ENCODE measurements at regions not wholly inside any gene's neighbourhood (a gene's known extent, or its start where the extent isn't known, plus 50 kb on each side); places are given as distances from the start of the nearest gene placed in this dataset.
A peak's percentile ranks its signal among the peaks of the same experiment; 100 is the strongest.

DNA sequence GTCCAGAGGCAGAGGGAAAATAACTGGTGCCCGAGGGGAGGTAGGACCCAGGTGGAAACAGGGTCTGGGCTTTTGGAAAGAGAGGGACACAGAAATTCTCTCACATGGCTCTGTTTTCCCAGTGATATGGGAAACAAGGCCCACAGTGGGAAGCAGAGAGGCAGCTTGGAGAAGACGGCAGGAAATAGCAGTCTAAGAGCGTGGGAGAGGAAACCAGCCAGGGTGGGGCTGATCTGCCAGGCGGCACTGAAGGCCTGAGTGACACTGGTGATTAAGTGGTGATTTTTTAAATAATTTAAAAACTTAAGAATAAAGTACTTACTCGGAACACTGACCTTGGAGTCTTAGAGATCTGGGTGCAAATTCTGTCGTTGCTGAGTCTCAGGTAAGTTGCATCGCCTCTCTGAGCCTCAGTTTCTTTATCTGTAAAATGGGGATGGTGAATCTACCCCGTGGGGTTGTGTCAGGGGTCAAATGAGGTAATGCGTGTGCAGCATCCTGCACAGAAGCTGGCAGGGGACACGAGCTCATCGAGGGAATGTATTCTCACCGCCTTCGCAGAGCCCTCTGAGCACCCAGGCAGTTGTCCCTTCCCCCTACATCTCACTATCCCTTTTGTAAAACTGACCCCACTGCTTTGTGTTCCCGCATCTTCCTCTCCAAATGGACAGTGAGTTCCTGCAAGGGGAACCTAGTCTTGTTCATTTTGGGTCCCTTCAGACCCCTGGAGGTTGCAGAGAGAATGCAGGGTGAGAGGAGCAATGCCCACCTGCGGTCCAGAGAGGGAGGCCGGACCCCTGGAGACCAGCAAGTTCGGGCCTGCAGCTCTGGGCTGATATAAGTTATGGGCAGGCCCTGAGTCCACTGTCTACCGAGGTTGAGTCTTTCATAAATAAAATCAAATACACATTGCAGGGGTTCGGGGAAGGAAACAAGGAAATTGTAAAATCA, 228.6 kb upstream of the PMEPA1 start:
- DNase-seq = peak; percentile 11

DNA sequence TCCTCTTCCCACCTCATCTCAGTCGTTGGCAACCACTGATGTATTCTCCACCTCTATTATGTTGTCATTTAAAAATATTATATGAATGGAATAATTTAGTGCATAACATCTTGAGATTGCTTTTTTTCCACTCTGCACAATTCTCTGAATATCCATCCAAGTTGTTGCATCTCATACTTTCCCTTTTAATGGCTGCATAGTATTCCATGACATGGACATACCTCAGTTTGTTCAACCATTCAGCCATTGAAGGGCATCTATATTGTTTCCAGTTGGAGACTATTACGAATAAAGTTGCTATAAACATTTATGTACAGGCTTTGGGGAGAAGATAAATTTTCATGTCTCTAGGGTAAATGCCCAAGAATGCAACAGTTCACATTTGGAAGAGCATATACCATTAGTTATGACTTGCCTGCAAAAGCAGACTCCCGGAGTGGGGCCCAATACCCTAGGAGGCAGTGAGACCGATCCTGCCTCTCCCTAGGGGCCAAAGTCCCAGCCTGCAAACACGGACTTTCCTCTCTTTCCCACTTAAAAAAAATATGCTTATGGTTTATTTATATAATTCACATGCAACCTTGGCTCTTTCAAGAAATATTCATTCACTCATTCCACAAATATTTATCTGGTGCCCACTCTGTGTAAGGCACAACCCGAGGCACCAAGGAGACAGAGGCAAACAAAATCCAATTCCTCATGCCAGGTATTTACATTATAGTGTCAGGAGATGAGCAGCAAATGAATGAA, 227.0 kb upstream of the PMEPA1 start:
- DNase-seq = no peak

DNA sequence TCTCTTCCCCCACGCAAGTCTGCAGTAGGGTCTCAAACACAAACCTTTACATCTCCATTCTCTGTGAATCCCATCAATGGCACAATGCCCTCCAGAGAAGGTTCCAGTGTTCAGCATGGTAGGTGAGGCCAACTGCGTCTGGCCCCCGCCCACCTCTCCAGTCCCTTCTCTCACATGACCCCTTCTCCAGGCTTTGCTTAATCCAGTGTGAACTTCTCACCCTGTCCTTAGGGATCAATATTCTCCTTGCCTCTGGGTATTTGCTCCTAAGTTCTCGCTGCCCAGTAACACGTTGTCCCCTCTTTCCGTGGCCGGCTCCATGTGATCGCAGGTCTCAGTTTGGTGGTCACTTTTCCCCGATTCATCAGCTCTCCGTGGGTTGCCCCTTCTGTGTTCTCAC, 225.1 kb upstream of the PMEPA1 start:
- no peak for DNase-seq

DNA sequence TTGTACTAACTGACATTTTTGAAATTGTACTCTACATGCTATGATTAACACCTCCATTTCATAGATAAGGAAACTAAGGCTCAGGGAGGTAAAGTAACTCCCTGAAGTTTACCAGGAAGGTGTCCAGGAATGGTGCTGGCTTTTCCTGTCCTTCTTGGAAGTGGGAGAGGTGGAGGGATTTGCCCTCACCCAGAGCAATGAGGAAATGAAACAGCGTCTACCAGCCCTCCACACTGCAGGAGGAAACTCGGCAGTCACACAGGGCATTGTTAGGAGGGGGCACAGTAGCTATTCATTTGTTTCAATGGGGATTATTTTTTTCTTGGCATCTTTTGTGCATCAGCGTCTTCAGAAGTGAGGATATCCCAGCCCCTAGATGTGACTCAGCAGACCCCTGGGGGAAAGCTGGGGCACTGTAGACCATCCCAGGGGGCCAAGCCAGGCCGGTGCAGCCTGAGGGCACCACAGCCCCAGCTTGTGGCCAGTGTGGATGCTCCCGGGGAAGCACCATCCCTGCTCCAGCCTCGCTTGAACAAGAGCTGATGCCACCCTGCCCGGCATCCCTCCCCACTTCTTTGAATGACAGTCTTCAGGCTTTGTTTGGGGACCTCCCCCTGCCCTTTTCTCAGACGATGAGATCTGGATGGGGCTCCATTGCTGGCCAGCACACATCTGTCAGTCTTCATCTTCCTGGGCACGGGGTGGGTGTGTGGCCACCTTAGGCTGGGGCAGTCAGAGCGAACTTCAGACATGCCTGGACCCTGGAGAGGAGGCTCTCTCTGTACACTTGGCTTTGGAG, 224.4 kb upstream of the PMEPA1 start:
- no peak for DNase-seq

DNA sequence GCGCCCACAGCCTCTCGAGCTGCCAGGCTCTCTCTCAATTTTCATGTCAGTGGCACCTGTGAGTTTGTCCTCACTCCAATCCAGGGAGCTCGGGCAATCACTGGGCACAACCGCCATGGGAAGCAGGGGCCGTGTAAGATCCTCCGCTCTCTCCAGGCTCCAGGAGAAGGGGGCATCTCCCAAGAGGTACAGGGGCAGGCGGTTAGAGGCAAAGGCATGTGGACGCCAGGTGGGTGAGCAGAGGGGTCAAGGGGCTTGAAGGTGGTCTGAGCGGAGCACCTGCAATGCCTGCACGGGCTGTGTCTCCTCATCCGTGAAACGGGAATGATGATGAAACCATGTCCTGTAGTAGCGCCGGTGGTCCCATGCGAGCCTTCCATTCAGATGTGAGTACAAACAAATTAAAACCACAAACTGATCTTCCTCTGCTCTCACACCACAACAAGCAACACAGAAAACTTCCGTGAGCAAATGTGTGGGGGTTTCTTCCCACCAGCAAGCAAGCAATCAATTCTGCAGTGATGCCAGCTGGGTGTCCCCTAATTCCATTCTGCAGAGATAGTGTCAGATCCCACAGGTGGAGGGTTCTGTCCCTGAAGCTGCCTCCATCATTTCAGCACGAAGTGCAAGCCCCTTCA, 222.5 kb upstream of the PMEPA1 start:
- DNase-seq = no peak

DNA sequence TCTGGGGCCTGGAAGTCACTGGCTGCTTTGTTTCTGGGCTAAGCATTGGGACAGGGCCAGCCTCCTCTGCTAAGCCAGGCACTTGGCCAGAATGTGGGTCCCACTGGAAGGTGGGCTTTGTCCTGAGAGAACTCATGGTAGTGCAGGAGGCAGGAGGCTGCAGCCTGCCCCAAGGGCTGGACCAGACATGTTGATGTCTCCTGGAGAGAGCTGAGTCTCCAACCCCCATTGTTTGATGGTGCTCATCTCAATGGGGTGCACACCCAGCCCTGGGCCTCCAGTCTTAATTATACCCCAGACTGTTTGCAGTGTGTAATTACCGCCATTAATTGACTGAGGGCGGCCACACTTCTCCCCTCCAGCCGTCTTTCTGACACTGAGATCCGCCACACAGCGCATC, 220.5 kb upstream of the PMEPA1 start:
- DNase-seq = no peak

DNA sequence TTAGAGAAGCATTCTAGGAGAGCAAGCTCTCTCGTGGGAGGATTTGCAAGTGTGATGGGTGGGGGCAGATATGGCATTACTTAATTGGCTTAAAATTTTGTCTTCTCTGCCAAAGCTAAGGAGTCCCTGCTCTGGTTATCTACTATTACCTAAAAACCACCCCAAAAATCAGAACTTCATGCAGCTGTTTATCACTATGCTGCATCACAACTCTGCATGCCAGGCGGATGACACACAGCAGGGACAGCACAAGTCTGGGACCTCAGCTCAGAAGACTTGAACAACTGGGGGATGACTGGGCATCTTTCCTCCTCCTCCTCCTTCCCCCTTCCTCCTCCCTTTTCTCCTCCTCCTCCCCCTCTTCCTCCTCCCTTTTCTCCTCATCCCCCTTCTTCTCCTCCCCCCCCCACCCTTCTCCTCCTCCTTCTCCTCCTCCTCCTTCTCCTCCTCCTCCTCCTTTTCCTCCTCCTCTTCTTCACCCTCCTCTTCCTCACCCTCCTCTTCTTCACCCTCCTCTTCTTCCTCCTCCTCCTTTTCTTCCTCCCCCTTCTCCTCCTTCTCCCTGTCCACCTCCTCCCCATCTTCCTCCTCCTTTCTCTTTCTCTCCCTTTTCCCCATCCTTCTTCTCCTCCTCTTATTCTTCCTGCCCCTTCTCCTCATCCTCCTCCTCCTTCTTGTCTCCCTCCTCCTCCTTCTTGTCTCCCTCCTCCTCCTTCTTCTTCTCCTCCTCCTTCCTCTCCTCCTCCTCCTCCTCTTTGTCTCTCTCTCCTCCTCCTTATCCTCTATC, 218.6 kb upstream of the PMEPA1 start:
- DNase-seq = no peak

DNA sequence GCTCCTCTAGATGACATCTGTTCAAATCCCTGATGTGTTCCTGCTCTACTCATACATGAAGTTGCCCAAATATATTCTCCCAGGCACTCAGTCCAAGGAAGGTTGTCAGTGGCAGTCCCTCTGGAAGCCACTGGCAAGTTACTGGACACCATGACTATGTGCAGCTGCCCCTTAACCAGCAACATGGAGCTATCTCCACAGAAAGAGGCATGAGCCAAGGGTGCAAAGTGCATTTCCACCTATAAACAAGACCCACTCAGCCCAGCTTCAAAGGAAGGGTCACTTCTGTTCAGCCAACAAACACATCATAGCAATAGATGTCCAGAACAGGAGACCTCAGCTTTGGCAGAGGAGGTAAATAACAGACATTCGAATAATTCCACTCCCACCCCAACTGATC, 217.6 kb upstream of the PMEPA1 start:
- no peak for DNase-seq

DNA sequence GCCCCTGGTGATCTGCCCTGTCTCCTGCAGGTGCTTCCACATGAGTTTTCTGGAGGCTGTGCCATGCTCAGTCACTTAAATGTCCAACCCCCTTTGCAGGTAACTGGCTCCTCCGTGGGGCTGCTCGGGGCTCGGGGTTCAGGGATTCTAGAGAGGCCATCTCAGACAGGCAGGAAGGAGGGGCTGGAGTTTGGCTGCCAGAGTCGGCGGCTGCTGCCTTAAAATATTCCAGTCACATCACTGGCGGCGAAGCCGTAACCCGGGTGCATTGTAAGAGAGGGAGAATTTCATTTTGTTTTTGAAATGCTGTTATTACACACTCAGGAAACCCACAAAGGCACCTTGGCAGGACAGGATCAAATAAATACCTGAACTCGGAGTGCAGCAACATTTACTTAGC, 212.9 kb upstream of the PMEPA1 start:
- no peak for DNase-seq

DNA sequence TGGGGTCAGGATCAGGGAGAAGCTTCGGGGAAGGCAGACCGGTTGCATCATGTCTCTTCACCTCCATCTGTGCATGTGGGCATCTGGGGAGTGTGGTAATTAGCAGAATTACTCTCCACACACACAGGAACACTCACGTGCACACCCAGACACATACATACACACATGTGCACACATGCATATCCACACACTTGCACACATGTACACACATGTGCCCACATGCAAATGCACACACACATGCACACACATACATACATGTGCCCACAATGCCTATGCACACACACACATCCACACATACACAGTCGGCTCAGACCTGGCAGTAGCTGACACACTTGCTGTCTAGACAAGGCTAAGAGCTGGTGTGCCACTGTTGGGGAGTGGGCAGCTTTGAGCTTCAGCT, 212.3 kb upstream of the PMEPA1 start:
- no peak for DNase-seq

DNA sequence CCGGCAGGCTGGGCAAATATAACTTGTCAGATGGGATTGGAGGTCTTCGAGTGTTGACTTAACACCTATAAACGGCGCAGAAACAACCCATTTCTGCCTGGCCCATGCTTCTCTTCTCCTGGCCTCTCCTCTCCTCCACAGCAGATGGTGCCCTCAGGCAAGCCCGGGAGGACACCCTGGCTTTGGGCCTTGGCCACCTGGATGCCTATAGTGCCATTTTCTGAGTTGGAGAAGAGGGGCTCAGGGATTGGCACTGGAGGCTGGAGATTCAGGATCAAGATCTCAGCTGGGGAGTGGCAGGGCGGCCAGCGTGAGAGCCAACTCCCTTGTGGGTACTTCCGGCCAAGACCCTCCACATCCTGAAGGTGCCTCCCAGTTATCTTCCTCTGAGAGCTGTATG, 211.9 kb upstream of the PMEPA1 start:
- no peak for DNase-seq

DNA sequence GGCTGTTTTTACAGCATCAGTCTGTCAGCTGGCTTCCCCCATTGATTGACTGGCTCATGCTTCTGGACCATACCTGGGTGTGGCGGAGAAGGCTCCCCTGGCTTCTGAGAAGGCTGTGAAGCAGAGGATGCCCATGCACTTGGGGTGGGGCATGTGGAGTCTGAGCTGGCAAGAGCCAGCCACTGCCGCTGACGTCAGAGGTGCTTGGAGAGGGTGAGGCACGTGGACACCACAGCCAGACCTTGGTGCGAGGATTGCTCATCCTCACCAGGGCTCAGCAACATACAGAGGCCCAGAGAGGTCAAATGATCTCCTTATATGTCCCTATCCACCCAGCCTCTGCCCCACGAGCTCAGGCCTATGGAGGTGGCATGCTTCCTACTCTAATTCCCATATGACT, 211.2 kb upstream of the PMEPA1 start:
- no peak for DNase-seq

DNA sequence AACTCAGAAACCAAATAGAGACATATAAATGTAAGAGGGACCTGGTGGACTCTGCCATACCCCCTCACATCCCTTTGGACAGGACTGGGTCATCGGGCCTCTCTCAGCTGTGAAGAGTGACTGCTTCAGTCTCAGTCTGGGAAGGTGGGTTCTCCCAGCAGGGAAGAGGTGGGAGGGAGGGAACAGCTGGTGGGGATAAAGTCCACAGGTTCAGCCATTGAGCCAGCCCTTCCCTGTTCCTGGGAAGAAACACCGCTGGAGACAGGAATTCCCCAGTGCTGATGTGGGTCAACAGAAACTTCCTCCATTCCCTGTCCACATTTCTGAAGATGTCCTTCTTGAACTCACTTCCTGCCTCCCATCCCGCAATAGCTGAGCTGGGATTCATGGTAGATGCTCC, 209.2 kb upstream of the PMEPA1 start:
- DNase-seq = no peak

DNA sequence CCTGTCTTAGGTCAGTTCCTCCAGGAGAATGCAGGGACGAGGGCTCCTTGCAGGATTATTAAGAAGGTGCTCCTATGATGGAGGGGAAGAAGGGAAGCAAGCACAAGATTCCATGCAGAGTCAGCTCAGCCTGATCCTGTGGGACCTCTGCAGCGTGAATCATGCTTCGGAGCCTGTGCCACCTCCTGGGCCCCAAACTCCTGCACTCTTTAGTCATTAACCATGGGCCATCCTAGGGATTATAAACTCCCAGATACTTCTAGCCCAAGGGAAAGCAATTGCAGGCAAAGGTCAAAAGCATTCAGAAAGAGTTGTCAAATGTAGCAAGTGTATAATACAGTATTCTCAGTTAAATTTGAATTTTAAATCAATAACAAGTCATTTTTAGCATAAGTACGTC, 208.7 kb upstream of the PMEPA1 start:
- DNase-seq = no peak

DNA sequence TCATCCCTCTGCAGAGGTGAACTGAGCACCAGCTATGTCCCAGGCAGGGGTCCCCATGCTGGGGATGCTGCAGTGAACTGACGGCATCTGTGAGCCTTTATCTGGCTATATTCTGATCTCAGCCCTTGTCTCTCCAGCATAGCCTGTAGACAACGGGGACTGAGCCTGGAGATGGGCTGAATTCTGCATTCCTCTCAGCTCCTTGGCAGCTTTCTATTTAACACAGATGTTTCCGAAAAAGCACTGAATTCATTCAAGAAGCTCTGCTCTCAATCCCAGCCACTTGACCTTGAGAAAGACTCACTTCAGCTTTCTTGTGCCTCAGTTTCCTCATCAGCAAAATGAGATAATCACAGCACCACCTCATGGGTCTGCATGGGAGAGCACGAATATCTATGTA, 204.4 kb upstream of the PMEPA1 start:
- no peak for DNase-seq

DNA sequence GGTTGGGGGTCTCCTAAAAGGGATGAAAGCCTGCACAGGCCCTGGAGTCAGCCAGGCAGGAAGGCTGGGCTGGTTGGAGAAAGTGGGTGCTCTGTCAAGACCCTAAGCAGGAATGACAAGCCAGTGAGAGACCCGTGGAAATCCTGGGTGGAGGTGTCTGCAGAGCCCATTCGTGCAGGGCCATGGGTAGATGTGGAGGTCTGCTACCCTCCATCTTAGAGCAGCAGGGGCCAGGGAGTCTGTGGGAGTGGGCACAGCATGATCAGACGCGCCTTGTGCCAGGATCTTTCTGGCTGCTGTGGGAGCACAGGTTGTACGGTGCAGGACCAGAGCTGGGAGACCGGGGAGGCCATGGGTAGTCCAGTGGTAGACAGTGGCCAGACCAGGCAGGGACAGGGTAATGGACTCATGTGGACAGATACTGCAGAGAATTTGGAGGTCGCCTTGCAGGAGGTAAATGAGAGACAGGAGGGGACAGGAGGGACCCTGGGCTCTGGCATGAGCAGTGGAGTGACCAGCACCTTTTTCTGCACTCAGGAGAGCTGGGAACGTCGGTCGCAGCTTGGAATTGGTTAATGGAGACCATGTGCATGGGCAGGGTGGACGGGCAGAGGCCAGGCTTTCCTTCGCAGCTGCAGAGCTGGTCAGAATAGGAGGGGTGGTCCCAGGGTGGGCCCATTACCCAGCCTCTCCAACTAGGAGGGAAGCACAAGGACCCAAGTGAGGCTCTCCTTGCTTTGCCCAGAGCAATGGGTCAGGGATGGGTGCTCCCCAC, 203.5 kb upstream of the PMEPA1 start:
- DNase-seq = no peak

DNA sequence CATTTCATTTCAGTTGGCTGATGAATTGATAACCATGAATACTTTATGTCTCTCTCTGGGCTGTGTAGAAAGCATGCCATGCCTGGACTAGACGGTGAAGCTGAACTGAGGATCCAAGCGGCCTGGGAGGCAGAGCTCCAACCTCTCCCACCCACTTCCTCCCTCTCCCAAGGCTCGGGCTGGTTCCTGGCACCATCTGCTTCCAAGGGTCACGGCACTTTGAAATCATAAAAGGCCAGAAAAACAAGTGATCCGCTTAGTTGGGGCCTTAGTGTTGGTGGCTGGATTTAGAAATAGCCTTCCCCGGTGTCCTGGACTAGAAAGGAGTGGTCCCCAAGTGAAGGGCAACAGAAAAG, 202.4 kb upstream of the PMEPA1 start:
- no peak for DNase-seq

DNA sequence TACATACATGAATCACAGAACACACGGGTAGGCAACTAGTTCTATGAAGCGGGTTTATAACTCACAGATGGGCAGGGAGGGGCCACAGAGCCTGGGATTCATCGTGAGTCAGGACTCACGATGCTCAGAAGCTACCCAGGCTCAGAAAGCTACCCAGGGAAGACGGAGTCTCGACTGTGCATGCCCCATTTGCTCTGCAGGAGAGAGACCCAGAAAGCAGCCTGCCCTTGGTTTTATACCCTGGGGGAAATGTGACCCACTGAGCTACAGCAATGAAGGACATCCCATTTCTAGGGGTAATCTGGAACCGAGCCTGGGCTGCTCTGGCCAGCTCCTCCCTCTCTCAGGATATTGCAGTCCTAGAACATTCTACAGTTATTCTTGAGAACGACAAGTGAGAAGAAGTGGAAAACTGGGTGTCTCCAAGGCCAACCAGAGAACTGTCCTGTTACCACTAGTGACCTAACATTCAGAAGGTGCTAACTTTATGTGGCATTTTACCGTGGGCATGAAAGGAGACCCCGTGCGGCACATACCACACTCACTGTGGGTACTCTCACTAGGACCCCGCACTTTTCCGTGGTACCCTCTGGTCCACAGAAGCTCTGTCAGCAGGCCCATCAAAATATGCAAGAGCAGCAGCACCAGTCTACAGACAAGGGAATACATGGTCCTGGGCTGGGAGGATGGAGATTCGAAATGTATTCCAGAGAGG, 201.9 kb upstream of the PMEPA1 start:
- DNase-seq = no peak

DNA sequence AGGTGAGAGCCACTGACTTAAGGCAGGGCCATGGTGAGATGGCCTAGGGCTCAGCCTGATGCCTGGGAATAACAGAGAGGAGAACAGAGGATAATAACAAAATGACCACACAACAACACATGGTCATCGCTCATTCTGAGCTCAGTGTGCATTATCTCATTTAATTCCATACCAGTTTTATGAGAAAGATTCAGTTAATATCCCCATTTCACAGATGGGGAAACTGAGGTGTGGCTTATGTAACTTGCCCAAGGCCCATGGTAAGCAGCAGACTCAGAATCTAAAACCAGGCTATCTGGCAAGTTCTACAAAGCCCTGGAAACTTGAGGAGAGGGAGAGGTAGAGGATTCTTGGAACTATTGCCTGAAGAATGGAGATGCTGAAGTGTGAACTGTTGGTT, 200.9 kb upstream of the PMEPA1 start:
- DNase-seq = no peak

DNA sequence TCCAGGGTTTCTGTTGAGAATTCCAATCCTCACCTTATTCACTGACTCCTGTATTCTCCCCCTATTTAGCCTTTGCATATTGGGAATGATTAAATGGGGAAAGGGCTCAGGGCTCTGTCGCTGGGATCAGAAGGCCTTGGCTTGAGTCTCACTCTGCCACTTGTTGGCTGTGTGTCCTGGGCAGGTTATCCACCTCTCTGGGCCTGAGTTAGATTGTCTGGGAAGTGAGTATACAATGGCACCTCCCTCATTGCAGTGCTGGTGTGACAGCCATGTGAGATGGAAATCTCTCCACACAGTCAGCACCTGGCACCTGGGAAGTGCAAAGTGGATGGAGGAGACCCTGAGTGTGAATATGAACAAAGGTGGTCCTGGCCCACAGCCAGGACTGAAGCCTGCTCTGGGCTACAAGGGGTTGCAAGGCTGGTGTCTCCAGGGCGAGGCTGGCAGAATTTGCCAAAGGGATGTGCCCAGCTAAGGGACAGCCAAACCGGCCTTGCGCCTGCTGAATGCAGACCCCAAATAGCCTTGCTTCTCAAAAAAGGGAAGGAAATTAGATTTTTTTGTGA, 200.0 kb upstream of the PMEPA1 start:
- DNase-seq = no peak
